ENCODE measurements at regions not wholly inside any gene's neighbourhood (a gene's known extent, or its start where the extent isn't known, plus 50 kb on each side); places are given as distances from the start of the nearest gene placed in this dataset.
A peak's percentile ranks its signal among the peaks of the same experiment; 100 is the strongest.

GRCh38 chr12:125331342-125332052 is 266.3 kb downstream of the AACS start:
- in situ Hi-C loops (cut with MboI; ENCODE audit: low sequenced_read_pairs, unreplicated experiment) = no loop called here
- peak; percentile 24 for DNase-seq (ENCODE audit: low spot score)
- no peak for TF ChIP-seq CTCF (IDR thresholded peaks at IDR 0.05; ENCODE audit: borderline replicate concordance, control extremely low read depth, extremely low read depth, insufficient read depth, missing control alignments)

- TF ChIP-seq CTCF (IDR thresholded peaks at IDR 0.05; ENCODE audit: borderline replicate concordance, control extremely low read depth, extremely low read depth, insufficient read depth, missing control alignments) = no peak
- DNase-seq (ENCODE audit: low spot score) = no peak
- in situ Hi-C loops (cut with MboI; ENCODE audit: low sequenced_read_pairs, unreplicated experiment) = no loop called here
These were observed 267.7 kb downstream of the AACS start for GRCh38 chr12:125332900-125333299.

- in situ Hi-C loops (cut with MboI; ENCODE audit: low sequenced_read_pairs, unreplicated experiment) = no loop called here
- TF ChIP-seq CTCF (IDR thresholded peaks at IDR 0.05; ENCODE audit: borderline replicate concordance, control extremely low read depth, extremely low read depth, insufficient read depth, missing control alignments) = no peak
- DNase-seq (ENCODE audit: low spot score) = no peak
These were observed 271.0 kb downstream of the AACS start for GRCh38 chr12:125336246-125336645.

GRCh38 chr12:125340791-125341190 is 275.6 kb downstream of the AACS start:
- TF ChIP-seq CTCF (IDR thresholded peaks at IDR 0.05; ENCODE audit: borderline replicate concordance, control extremely low read depth, extremely low read depth, insufficient read depth, missing control alignments) = no peak
- in situ Hi-C loops (cut with MboI; ENCODE audit: low sequenced_read_pairs, unreplicated experiment) = no loop called here
- DNase-seq (ENCODE audit: low spot score) = no peak

GRCh38 chr12:125341422-125341821 is 276.2 kb downstream of the AACS start:
- no peak for DNase-seq (ENCODE audit: low spot score)
- in situ Hi-C loops (cut with MboI; ENCODE audit: low sequenced_read_pairs, unreplicated experiment) = no loop called here
- TF ChIP-seq CTCF (IDR thresholded peaks at IDR 0.05; ENCODE audit: borderline replicate concordance, control extremely low read depth, extremely low read depth, insufficient read depth, missing control alignments) = no peak

GRCh38 chr12:125343649-125344048 is 278.4 kb downstream of the AACS start:
- TF ChIP-seq CTCF (IDR thresholded peaks at IDR 0.05; ENCODE audit: borderline replicate concordance, control extremely low read depth, extremely low read depth, insufficient read depth, missing control alignments) = no peak
- no peak for DNase-seq (ENCODE audit: low spot score)
- in situ Hi-C loops (cut with MboI; ENCODE audit: low sequenced_read_pairs, unreplicated experiment) = no loop called here

All from GM13976 (cell line).